ENCODE measurements at regions not wholly inside any gene's neighbourhood (a gene's known extent, or its start where the extent isn't known, plus 50 kb on each side); places are given as distances from the start of the nearest gene placed in this dataset.

- TF ChIP-seq, protein P1, sequence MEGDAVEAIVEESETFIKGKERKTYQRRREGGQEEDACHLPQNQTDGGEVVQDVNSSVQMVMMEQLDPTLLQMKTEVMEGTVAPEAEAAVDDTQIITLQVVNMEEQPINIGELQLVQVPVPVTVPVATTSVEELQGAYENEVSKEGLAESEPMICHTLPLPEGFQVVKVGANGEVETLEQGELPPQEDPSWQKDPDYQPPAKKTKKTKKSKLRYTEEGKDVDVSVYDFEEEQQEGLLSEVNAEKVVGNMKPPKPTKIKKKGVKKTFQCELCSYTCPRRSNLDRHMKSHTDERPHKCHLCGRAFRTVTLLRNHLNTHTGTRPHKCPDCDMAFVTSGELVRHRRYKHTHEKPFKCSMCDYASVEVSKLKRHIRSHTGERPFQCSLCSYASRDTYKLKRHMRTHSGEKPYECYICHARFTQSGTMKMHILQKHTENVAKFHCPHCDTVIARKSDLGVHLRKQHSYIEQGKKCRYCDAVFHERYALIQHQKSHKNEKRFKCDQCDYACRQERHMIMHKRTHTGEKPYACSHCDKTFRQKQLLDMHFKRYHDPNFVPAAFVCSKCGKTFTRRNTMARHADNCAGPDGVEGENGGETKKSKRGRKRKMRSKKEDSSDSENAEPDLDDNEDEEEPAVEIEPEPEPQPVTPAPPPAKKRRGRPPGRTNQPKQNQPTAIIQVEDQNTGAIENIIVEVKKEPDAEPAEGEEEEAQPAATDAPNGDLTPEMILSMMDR (IDR thresholded peaks at IDR 0.05) = no peak
- TF ChIP-seq POLR2AphosphoS5 (IDR thresholded peaks at IDR 0.05) = no peak
- TF ChIP-seq POLR2A (IDR thresholded peaks at IDR 0.05) = no peak
- TF ChIP-seq EP300 (IDR thresholded peaks at IDR 0.05) = no peak
These were observed 76.2 kb upstream of the CADM1 start for GRCh38 chr11:115580416-115580815.
